IgD-negative memory B cell (primary cell): ENCODE measurements at regions not wholly inside any gene's neighbourhood (a gene's known extent, or its start where the extent isn't known, plus 50 kb on each side); places are given as distances from the start of the nearest gene placed in this dataset.

ENCODE experiments used
- H3K27ac Mint-ChIP-seq, 3 donors: one replicate each; pipeline ENCODE4 v1.8.0; 2020 to 2022; ENCODE audit warnings: mild to moderate bottlenecking in 3 of 3, mixed read lengths in 3 of 3, moderate library complexity in 1 of 3
- H3K27me3 Mint-ChIP-seq: one replicate; pipeline ENCODE4 v1.8.0; 2021; ENCODE audit warnings: mixed read lengths
- H3K36me3 Mint-ChIP-seq: one replicate; pipeline ENCODE4 v1.8.0; 2020; ENCODE audit warnings: mild to moderate bottlenecking, mixed read lengths
- H3K4me1 Mint-ChIP-seq, 3 donors: one replicate each; pipeline ENCODE4 v1.8.0; 2020 to 2022; ENCODE audit warnings: mixed read lengths in 3 of 3, mild to moderate bottlenecking in 1 of 3
- H3K4me3 Mint-ChIP-seq, 4 donors: one replicate each; pipeline ENCODE4 v1.8.0; 2020 to 2022; ENCODE audit warnings: mild to moderate bottlenecking in 4 of 4, mixed read lengths in 4 of 4, moderate library complexity in 3 of 4
- H3K9me3 Mint-ChIP-seq, 3 donors: one replicate each; pipeline ENCODE4 v1.8.0; 2020 to 2021; ENCODE audit warnings: mixed read lengths in 3 of 3, mild to moderate bottlenecking in 1 of 3

GRCh38 chr2:35410431-35411061, 945.0 kb upstream of the CRIM1 start:
- H3K27me3 Mint-ChIP-seq: no peaks in the 10 kb centered on the region
- H3K4me3 Mint-ChIP-seq: no peak overlapping the region
- peaks cover 0 to 3% (median 0%) of the 10 kb centered on the region in 3 donors for H3K9me3 Mint-ChIP-seq
- H3K36me3 Mint-ChIP-seq: no peaks in the 10 kb centered on the region
- H3K4me1 Mint-ChIP-seq: no peaks in the 10 kb centered on the region
- no peak overlapping the region for H3K27ac Mint-ChIP-seq

GRCh38 chr2:35409762-35410161, 945.8 kb upstream of the CRIM1 start:
- Mint-ChIP-seq H3K27ac (no peak overlapping the region), H3K4me3 (no peak overlapping the region), H3K27me3 (no peaks in the 10 kb centered on the region), H3K4me1 (no peaks in the 10 kb centered on the region), H3K36me3 (no peaks in the 10 kb centered on the region), H3K9me3 (peaks cover 0 to 3% (median 0%) of the 10 kb centered on the region in 3 donors)

GRCh38 chr2:35408320-35408719, 947.3 kb upstream of the CRIM1 start:
- H3K36me3 Mint-ChIP-seq: no peaks in the 10 kb centered on the region
- H3K4me1 Mint-ChIP-seq: no peaks in the 10 kb centered on the region
- no peaks in the 10 kb centered on the region for H3K27me3 Mint-ChIP-seq
- no peak overlapping the region for H3K4me3 Mint-ChIP-seq
- H3K27ac Mint-ChIP-seq: no peak overlapping the region
- H3K9me3 Mint-ChIP-seq: peaks cover 0 to 3% (median 0%) of the 10 kb centered on the region in 3 donors

GRCh38 chr2:35391736-35392442, 963.7 kb upstream of the CRIM1 start:
- H3K36me3 Mint-ChIP-seq: no peaks in the 10 kb centered on the region
- no peak overlapping the region for H3K4me3 Mint-ChIP-seq
- no peaks in the 10 kb centered on the region for H3K27me3 Mint-ChIP-seq
- no peak overlapping the region for H3K27ac Mint-ChIP-seq
- peaks cover 0 to 11% (median 3%) of the 10 kb centered on the region in 3 donors for H3K9me3 Mint-ChIP-seq
- no peaks in the 10 kb centered on the region for H3K4me1 Mint-ChIP-seq

- Mint-ChIP-seq H3K4me3 (no peak overlapping the region), H3K27me3 (no peaks in the 10 kb centered on the region), H3K4me1 (peaks cover 0 to 2% (median 0%) of the 10 kb centered on the region in 3 donors), H3K27ac (no peak overlapping the region), H3K36me3 (no peaks in the 10 kb centered on the region), H3K9me3 (peaks cover 0 to 2% (median 0%) of the 10 kb centered on the region in 3 donors)
These were observed 976.8 kb upstream of the CRIM1 start for GRCh38 chr2:35378791-35379190.

- Mint-ChIP-seq H3K36me3 (peaks cover 2% of the 10 kb centered on the region), H3K9me3 (peaks cover 0 to 7% (median 7%) of the 10 kb centered on the region in 3 donors), H3K27ac (no peak overlapping the region), H3K4me3 (no peak overlapping the region), H3K4me1 (peaks cover 0 to 2% (median 0%) of the 10 kb centered on the region in 3 donors), H3K27me3 (no peaks in the 10 kb centered on the region)
These were observed 980.7 kb upstream of the CRIM1 start for GRCh38 chr2:35374845-35375244.

- H3K9me3 Mint-ChIP-seq: peaks cover 1 to 5% (median 4%) of the 10 kb centered on the region in 3 donors
- no peak overlapping the region for H3K27ac Mint-ChIP-seq
- H3K4me3 Mint-ChIP-seq: no peak overlapping the region
- H3K36me3 Mint-ChIP-seq: peaks cover 2% of the 10 kb centered on the region
- H3K27me3 Mint-ChIP-seq: no peaks in the 10 kb centered on the region
- H3K4me1 Mint-ChIP-seq: no peaks in the 10 kb centered on the region
These were observed 989.7 kb upstream of the CRIM1 start for GRCh38 chr2:35365859-35366258.

- Mint-ChIP-seq H3K36me3 (no peaks in the 10 kb centered on the region), H3K4me3 (no peak overlapping the region), H3K27me3 (no peaks in the 10 kb centered on the region), H3K9me3 (peaks cover 0 to 5% (median 2%) of the 10 kb centered on the region in 3 donors), H3K4me1 (no peaks in the 10 kb centered on the region), H3K27ac (no peak overlapping the region)
These were observed 999.2 kb upstream of the CRIM1 start for GRCh38 chr2:35356332-35356731.

GRCh38 chr2:35355056-35355455, 1000.5 kb upstream of the CRIM1 start:
- H3K36me3 Mint-ChIP-seq: no peaks in the 10 kb centered on the region
- no peak overlapping the region for H3K4me3 Mint-ChIP-seq
- H3K4me1 Mint-ChIP-seq: no peaks in the 10 kb centered on the region
- H3K27ac Mint-ChIP-seq: no peak overlapping the region
- no peaks in the 10 kb centered on the region for H3K27me3 Mint-ChIP-seq
- H3K9me3 Mint-ChIP-seq: peaks cover 2 to 7% (median 5%) of the 10 kb centered on the region in 3 donors

- no peaks in the 10 kb centered on the region for H3K36me3 Mint-ChIP-seq
- H3K27me3 Mint-ChIP-seq: no peaks in the 10 kb centered on the region
- no peak overlapping the region for H3K4me3 Mint-ChIP-seq
- no peak overlapping the region for H3K27ac Mint-ChIP-seq
- H3K4me1 Mint-ChIP-seq: no peaks in the 10 kb centered on the region
- peaks cover 2 to 7% (median 2%) of the 10 kb centered on the region in 3 donors for H3K9me3 Mint-ChIP-seq
These were observed 1008.0 kb upstream of the CRIM1 start for GRCh38 chr2:35347561-35347960.

GRCh38 chr2:35343135-35343534, 1012.4 kb upstream of the CRIM1 start:
- Mint-ChIP-seq H3K4me3 (no peak overlapping the region), H3K9me3 (peaks cover 0 to 5% (median 3%) of the 10 kb centered on the region in 3 donors), H3K27me3 (no peaks in the 10 kb centered on the region), H3K36me3 (no peaks in the 10 kb centered on the region), H3K27ac (no peak overlapping the region), H3K4me1 (no peaks in the 10 kb centered on the region)

- peaks cover 3% of the 10 kb centered on the region for H3K36me3 Mint-ChIP-seq
- no peaks in the 10 kb centered on the region for H3K27me3 Mint-ChIP-seq
- H3K9me3 Mint-ChIP-seq: peaks cover 0 to 4% (median 3%) of the 10 kb centered on the region in 3 donors
These were observed 1016.4 kb upstream of the CRIM1 start for GRCh38 chr2:35339211-35339610.

GRCh38 chr2:35337922-35338321, 1017.7 kb upstream of the CRIM1 start:
- no peak overlapping the region for H3K4me3 Mint-ChIP-seq
- H3K36me3 Mint-ChIP-seq: peaks cover 3% of the 10 kb centered on the region
- no peaks in the 10 kb centered on the region for H3K4me1 Mint-ChIP-seq
- H3K9me3 Mint-ChIP-seq: peaks cover 0 to 4% (median 3%) of the 10 kb centered on the region in 3 donors
- no peak overlapping the region for H3K27ac Mint-ChIP-seq
- no peaks in the 10 kb centered on the region for H3K27me3 Mint-ChIP-seq

More at GRCh38 chr2:35339211-35339610, 1016.4 kb upstream of the CRIM1 start:
- H3K27ac Mint-ChIP-seq: no peak overlapping the region
- no peak overlapping the region for H3K4me3 Mint-ChIP-seq
- H3K4me1 Mint-ChIP-seq: no peaks in the 10 kb centered on the region

- Mint-ChIP-seq H3K36me3 (no peaks in the 10 kb centered on the region), H3K9me3 (peaks cover 2 to 12% (median 7%) of the 10 kb centered on the region in 3 donors), H3K4me1 (no peaks in the 10 kb centered on the region), H3K27me3 (no peaks in the 10 kb centered on the region), H3K27ac (no peak overlapping the region), H3K4me3 (no peak overlapping the region)
These were observed 1041.5 kb upstream of the CRIM1 start for GRCh38 chr2:35314049-35314448.

- Mint-ChIP-seq H3K9me3 (peaks cover 0 to 2% (median 2%) of the 10 kb centered on the region in 3 donors), H3K27ac (no peak overlapping the region), H3K4me1 (no peaks in the 10 kb centered on the region), H3K27me3 (no peaks in the 10 kb centered on the region), H3K4me3 (no peak overlapping the region), H3K36me3 (no peaks in the 10 kb centered on the region)
These were observed 1054.2 kb upstream of the CRIM1 start for GRCh38 chr2:35301369-35301768.

- Mint-ChIP-seq H3K36me3 (no peaks in the 10 kb centered on the region), H3K9me3 (peaks cover 0 to 2% (median 0%) of the 10 kb centered on the region in 3 donors), H3K27ac (no peak overlapping the region), H3K4me1 (no peaks in the 10 kb centered on the region), H3K4me3 (no peak overlapping the region), H3K27me3 (no peaks in the 10 kb centered on the region)
These were observed 1057.1 kb upstream of the CRIM1 start for GRCh38 chr2:35298493-35298892.
